ENCODE measurements at regions not wholly inside any gene's neighbourhood (a gene's known extent, or its start where the extent isn't known, plus 50 kb on each side); places are given as distances from the start of the nearest gene placed in this dataset.

DNA sequence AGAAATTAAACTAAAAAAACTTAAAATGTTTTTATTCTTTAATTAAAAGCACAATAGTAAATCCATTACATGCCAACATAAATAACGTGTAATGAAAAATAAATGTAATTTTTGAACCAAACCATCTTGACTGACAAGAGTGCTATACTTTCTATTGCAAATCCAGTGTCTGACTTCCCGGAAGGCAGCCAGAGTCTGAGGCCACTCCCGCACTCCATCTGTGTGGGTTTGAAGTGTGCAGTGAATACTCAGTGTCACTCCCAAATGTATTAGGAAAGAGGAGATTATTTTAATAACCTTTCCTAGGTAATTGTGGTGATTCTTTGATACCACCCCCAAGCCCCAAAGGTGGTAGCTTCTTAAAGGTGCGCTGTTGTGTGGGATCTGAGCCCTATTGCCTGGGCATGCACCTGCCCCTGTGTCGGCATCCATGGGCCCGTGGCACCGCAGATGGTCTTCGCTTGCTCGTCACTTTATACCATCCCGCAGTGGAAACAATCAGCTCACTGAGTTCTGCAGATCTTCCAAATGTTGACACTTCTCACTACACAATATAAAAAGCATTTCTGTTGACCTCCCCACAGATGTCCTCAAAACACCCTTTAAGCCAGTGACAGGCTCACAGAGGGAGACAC is 391.2 kb downstream of the THBS2 start:
- H3K27ac ChIP-seq: no peak overlapping the region
- no peak for TF ChIP-seq CTCF (conservative IDR thresholded peaks at IDR 0.05; ENCODE audit: low read depth)
- CTCF ChIA-PET: interaction anchor here (0.6 kb wide), 1 partner anchor 29 kb away, joined by 4 read pairs; no protein-coding TSS in a partner anchor
- POLR2A ChIA-PET (ENCODE audit: low non-redundant PET): no interaction called here
- DNase-seq (ENCODE audit: low spot score): no peak

DNA sequence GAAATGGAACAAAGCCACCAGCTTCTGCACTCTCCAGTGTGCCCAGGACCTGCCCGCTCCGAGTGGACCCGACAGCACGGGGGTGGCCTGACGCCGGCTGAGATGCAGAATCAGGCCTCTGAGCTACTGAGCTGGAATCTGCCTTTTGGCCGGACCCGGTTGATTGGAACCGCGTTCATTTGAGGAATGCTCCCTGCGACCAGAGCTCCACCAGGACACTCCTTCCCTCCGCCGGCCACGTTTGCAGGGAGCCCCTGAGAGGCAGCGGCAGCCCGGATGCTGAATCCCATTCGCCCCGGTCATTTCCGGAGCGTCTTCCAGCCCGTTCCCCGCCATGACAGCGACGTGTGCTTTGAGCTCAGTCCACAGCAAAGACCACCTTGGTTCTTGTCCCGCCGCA is 392.7 kb downstream of the THBS2 start:
- DNase-seq (ENCODE audit: low spot score): no peak
- no peak overlapping the region for H3K27ac ChIP-seq
- no peak for TF ChIP-seq CTCF (conservative IDR thresholded peaks at IDR 0.05; ENCODE audit: low read depth)
- POLR2A ChIA-PET (ENCODE audit: low non-redundant PET): interaction anchor here (0.5 kb wide), 1 partner anchor 223 kb away, joined by 7 read pairs; no protein-coding TSS in a partner anchor
- CTCF ChIA-PET: no interaction called here

- no peak for DNase-seq (ENCODE audit: low spot score)
- no peak overlapping the region for H3K27ac ChIP-seq
- TF ChIP-seq CTCF (conservative IDR thresholded peaks at IDR 0.05; ENCODE audit: low read depth): no peak
- CTCF ChIA-PET: interaction anchor here (0.6 kb wide), 1 partner anchor 254 kb away, joined by 5 read pairs; no protein-coding TSS in a partner anchor
- POLR2A ChIA-PET (ENCODE audit: low non-redundant PET): no interaction called here
Measured at GRCh38 chr6:168860341-168860740, 393.3 kb downstream of the THBS2 start.

DNA sequence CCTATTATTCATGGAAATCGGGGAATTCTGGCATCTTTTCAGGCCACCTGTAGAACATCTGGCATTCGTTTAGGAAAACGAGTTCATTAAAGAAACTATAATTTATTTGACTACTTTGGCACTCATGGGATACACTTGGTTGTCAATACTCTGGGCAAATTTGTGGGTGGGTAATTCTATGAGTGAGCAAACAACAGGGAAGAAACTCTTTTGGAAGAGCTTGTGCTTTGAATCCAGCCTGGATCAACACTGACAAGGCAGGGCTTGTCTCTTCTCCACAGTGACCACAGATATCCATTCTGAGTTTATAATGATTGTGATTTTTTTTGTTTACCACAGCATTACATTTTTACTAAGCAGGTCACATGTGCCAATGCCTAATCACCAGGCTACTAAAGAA is 394.7 kb downstream of the THBS2 start:
- POLR2A ChIA-PET (ENCODE audit: low non-redundant PET): no interaction called here

GRCh38 chr6:168856914-168857313 is 396.7 kb downstream of the THBS2 start:
- TF ChIP-seq CTCF (conservative IDR thresholded peaks at IDR 0.05; ENCODE audit: low read depth): no peak
- DNase-seq (ENCODE audit: low spot score): no peak
- CTCF ChIA-PET: no interaction called here
- no peak overlapping the region for H3K27ac ChIP-seq
- POLR2A ChIA-PET (ENCODE audit: low non-redundant PET): no interaction called here

More for the DNA sequence above, 394.7 kb downstream of the THBS2 start:
- H3K27ac ChIP-seq: no peak overlapping the region
- no peak for TF ChIP-seq CTCF (conservative IDR thresholded peaks at IDR 0.05; ENCODE audit: low read depth)
- CTCF ChIA-PET: interaction anchor here (0.7 kb wide), 1 partner anchor 1847 kb away, joined by 6 read pairs; no protein-coding TSS in a partner anchor
- DNase-seq (ENCODE audit: low spot score): no peak

- POLR2A ChIA-PET (ENCODE audit: low non-redundant PET): no interaction called here
- no peak for TF ChIP-seq CTCF (conservative IDR thresholded peaks at IDR 0.05; ENCODE audit: low read depth)
- no peak overlapping the region for H3K27ac ChIP-seq
- DNase-seq (ENCODE audit: low spot score): no peak
- CTCF ChIA-PET: no interaction called here
Measured at GRCh38 chr6:168852376-168852884, 401.2 kb downstream of the THBS2 start.
